Lung (tissue), 11 donors: ENCODE measurements at regions not wholly inside any gene's neighbourhood (a gene's known extent, or its start where the extent isn't known, plus 50 kb on each side); places are given as distances from the start of the nearest gene placed in this dataset.
A peak's percentile ranks its signal among the peaks of the same experiment; 100 is the strongest.

Experiments used
- ATAC-seq: fragments of 200-7000 bp; cut with Tn5 transposase; one replicate; pipeline ENCODE4 v1.9.1; 2020; ENCODE audit warnings: moderate number of reproducible peaks; ENCODE audit not compliant: insufficient read depth, low FRiP score
- DNase-seq, 3 donors: peaks; one replicate each; pipeline ENCODE4 v3.0.0-alpha.2; 2013 to 2017
- H3K27ac ChIP-seq, 2 donors: one replicate each; pipeline ENCODE4 v1.5.1; 2013; ENCODE audit warnings: mild to moderate bottlenecking in 2 of 2, moderate library complexity in 2 of 2, control low read depth in 1 of 2, inconsistent platforms in 1 of 2, low read depth in 1 of 2, low read length in 1 of 2
- H3K27me3 ChIP-seq, 3 donors: one replicate each; pipeline ENCODE4 v1.5.1; 2013; ENCODE audit warnings: low read length in 2 of 3; ENCODE audit not compliant: control insufficient read depth in 3 of 3, insufficient read depth in 3 of 3
- H3K36me3 ChIP-seq, 4 donors: one replicate each; pipeline ENCODE4 v1.5.1; 2013; ENCODE audit warnings: low read length in 4 of 4, mild to moderate bottlenecking in 1 of 4, moderate library complexity in 1 of 4; ENCODE audit not compliant: control insufficient read depth in 4 of 4, insufficient read depth in 4 of 4
- H3K4me1 ChIP-seq, 5 donors: one replicate each; pipeline ENCODE4 v1.5.1; 2013; ENCODE audit warnings: low read length in 5 of 5, mild to moderate bottlenecking in 2 of 5, moderate library complexity in 1 of 5; ENCODE audit not compliant: control insufficient read depth in 5 of 5, insufficient read depth in 5 of 5
- H3K4me3 ChIP-seq: one replicate; pipeline ENCODE4 v1.5.1; 2013; ENCODE audit warnings: mild to moderate bottlenecking, control low read depth, moderate library complexity
- H3K9ac ChIP-seq, 2 donors: one replicate each; pipeline ENCODE4 v1.5.1; 2013; ENCODE audit warnings: low read length in 2 of 2, control low read depth in 1 of 2; ENCODE audit not compliant: insufficient read depth in 1 of 2
- H3K9me3 ChIP-seq, 4 donors: one replicate each; pipeline ENCODE4 v1.5.1; 2013; ENCODE audit warnings: low read length in 3 of 4, mild to moderate bottlenecking in 1 of 4, moderate library complexity in 1 of 4; ENCODE audit not compliant: control insufficient read depth in 4 of 4, insufficient read depth in 3 of 4
- WGBS, 2 donors: extraction: QIAGEN DNeasy Blood & Tissue Kit; methylation state at CpG; one replicate each; pipeline ENCODE4 v1.1.7; 2013; 5-methylcytosine and 5-hydroxymethylcytosine counted together
- TF ChIP-seq, protein P1 (sequence below): IDR thresholded peaks from 2 replicates; pipeline ENCODE4 v1.5.1; 2012; ENCODE audit warnings: mild to moderate bottlenecking; ENCODE audit errors: control extremely low read depth, extremely low read depth
- donor health status: control.
- donor health status: control.
- donor health status: Bipolar disorder and iron deficiency.
- donor health status: healthy.
- donor health status: DM: yes; HTN: yes; CAD: no.

DNA sequence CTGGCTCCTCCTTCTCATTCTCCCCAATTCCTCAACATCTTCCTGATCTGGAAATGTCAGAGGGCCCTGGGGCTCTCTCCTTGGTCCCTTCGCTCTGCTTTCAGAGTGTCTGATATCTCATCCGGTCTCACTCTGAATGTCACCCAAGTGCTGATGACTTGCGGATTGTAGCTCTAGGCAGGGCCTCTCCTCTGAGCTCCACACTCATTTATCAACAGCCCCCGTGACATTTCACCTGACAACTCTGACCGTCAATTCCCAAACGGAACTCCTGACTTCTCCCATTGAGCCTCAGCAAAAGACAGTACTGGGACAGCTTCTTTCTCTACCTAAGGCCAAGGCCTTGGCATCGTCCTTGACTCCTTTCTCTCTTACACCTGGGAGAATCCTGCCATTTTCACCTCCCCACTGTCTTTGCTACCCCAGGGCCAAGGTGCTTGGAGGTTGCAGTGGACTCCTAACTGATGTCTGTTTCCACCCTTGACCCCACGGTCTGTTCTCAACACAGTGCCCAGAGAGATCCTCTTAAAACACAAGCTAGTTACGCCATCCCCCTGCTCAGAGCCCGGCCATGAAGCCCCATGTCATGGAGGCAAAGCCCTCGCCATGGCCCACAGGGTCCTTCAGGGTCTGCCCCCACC is 57.5 kb upstream of the THY1 start:
- TF ChIP-seq, protein P1, sequence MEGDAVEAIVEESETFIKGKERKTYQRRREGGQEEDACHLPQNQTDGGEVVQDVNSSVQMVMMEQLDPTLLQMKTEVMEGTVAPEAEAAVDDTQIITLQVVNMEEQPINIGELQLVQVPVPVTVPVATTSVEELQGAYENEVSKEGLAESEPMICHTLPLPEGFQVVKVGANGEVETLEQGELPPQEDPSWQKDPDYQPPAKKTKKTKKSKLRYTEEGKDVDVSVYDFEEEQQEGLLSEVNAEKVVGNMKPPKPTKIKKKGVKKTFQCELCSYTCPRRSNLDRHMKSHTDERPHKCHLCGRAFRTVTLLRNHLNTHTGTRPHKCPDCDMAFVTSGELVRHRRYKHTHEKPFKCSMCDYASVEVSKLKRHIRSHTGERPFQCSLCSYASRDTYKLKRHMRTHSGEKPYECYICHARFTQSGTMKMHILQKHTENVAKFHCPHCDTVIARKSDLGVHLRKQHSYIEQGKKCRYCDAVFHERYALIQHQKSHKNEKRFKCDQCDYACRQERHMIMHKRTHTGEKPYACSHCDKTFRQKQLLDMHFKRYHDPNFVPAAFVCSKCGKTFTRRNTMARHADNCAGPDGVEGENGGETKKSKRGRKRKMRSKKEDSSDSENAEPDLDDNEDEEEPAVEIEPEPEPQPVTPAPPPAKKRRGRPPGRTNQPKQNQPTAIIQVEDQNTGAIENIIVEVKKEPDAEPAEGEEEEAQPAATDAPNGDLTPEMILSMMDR, result no peak
- H3K9me3 ChIP-seq, result no peaks in the 10 kb centered on the region
- H3K4me1 ChIP-seq, result peaks cover 0 to 3% (median 0%) of the 10 kb centered on the region in 5 donors
- peak in 1 of 3 donors; percentile 6 for DNase-seq
- H3K36me3 ChIP-seq, result no peaks in the 10 kb centered on the region
- 85 to 87% methylated on average over 11 of the region's 11 CpGs for WGBS, 2 donors
- H3K27ac ChIP-seq, result no peak overlapping the region
- no peak overlapping the region for H3K9ac ChIP-seq
- peaks cover 0 to 9% (median 0%) of the 10 kb centered on the region in 3 donors for H3K27me3 ChIP-seq
- no peak for ATAC-seq
- no peak overlapping the region for H3K4me3 ChIP-seq

DNA sequence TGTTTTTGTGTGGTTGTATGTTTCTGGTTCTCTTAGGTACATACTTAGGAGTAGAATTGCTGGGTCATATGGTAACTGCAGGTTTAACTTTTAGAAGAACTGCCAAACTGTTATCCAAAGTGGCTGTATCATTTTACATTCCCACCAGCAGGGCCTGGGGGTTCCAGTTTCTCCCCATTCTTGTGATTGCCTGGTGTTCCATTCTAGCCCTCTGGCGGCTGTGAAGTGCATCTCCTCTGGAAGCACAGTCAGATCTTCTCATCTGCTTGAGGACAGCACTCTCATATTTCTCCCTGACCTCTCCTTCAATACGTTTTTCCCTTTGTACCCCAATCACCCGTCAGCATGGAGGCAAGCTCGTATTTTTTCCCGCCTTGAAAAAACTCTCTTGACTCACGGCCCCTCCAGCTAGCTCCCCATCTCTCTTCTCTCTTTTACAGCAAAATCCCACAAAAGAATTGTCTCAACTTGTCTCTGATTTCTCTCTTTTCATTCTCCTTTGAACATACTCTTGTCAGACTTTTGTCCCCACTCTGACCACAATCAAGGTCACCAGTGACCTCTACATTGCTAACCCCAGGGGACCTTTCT is 56.8 kb upstream of the THY1 start:
- 65 to 70% methylated on average over 6 of the region's 6 CpGs for WGBS, 2 donors
- DNase-seq (peak in 2 of 3 donors; percentile 14 to 21), ATAC-seq (no peak)
- TF ChIP-seq, protein P1, result no peak
- Histone ChIP-seq H3K27me3 (peaks cover 0 to 9% (median 0%) of the 10 kb centered on the region in 3 donors), H3K36me3 (no peaks in the 10 kb centered on the region), H3K9ac (no peak overlapping the region), H3K9me3 (no peaks in the 10 kb centered on the region), H3K4me1 (peaks cover 0 to 3% (median 0%) of the 10 kb centered on the region in 5 donors), H3K4me3 (no peak overlapping the region), H3K27ac (no peak overlapping the region)

DNA sequence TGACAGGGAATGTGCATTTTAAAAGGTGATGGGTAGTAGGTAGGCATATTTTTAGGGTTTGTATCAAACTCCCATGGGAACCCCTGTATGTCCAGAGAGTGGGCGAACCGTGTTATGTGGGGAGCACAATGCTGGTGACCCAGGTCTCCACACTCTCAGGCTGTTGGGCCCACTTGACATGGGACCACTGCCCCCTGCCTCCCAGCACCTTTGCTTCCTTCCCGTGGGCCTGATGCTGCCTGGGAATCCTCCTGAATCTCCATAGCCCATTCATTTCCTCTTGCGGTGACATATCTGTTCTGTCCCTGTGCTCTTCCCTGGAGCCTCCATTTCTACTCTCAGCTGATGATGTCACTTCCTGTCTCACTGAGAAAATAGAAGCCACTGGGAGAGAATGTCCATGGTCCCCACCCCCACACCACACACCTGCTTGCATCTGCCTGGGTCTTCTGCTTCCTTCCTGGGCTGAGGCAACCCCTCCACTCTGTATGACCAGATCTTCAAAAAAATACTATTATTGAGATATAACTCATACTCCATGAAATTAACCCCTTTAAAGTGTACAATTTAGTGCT is 55.8 kb upstream of the THY1 start:
- WGBS, 2 donors, result 59 to 60% methylated on average over 4 of the region's 4 CpGs
- no peak overlapping the region for H3K9ac ChIP-seq
- H3K27me3 ChIP-seq, result peaks cover 0 to 9% (median 0%) of the 10 kb centered on the region in 3 donors
- no peaks in the 10 kb centered on the region for H3K36me3 ChIP-seq
- no peak overlapping the region for H3K4me3 ChIP-seq
- no peak for ATAC-seq
- no peak overlapping the region for H3K27ac ChIP-seq
- peak in 1 of 3 donors; percentile 3 for DNase-seq
- TF ChIP-seq, protein P1, result no peak
- peaks cover 0 to 3% (median 0%) of the 10 kb centered on the region in 5 donors for H3K4me1 ChIP-seq
- H3K9me3 ChIP-seq, result no peaks in the 10 kb centered on the region
